ENCODE measurements at regions not wholly inside any gene's neighbourhood (a gene's known extent, or its start where the extent isn't known, plus 50 kb on each side); places are given as distances from the start of the nearest gene placed in this dataset.

DNA sequence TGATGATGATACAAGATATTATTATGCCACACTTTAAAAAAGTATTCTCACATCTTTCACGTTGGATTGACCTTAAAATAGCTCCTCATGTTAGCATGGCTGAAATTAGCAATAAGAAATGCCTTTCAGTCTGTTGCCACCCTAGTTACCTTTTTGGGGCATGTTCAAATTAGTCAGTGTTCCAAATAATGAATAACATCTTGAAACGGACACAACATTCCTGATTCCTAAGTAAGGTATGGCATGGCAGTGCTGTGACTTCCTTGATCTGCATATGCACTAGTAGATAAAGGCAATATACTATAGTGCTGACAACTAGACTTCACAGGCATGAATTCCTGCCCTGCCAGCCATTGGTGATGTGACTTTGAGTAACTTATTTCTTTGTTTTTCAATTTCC is 914.5 kb downstream of the METTL15 start:
- DNase-seq (ENCODE audit: low spot score): no peak
- no peak overlapping the region for H3K27ac Mint-ChIP-seq (ENCODE audit: unreplicated experiment)
- H3K4me3 Mint-ChIP-seq (ENCODE audit: unreplicated experiment): no peak overlapping the region
- TF ChIP-seq, protein P1, sequence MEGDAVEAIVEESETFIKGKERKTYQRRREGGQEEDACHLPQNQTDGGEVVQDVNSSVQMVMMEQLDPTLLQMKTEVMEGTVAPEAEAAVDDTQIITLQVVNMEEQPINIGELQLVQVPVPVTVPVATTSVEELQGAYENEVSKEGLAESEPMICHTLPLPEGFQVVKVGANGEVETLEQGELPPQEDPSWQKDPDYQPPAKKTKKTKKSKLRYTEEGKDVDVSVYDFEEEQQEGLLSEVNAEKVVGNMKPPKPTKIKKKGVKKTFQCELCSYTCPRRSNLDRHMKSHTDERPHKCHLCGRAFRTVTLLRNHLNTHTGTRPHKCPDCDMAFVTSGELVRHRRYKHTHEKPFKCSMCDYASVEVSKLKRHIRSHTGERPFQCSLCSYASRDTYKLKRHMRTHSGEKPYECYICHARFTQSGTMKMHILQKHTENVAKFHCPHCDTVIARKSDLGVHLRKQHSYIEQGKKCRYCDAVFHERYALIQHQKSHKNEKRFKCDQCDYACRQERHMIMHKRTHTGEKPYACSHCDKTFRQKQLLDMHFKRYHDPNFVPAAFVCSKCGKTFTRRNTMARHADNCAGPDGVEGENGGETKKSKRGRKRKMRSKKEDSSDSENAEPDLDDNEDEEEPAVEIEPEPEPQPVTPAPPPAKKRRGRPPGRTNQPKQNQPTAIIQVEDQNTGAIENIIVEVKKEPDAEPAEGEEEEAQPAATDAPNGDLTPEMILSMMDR (IDR thresholded peaks at IDR 0.05; ENCODE audit: unreplicated experiment): no peak
- H3K4me1 Mint-ChIP-seq (ENCODE audit: unreplicated experiment): peaks cover 18% of the 10 kb centered on the region
- H3K27me3 Mint-ChIP-seq (ENCODE audit: unreplicated experiment): no peaks in the 10 kb centered on the region
- no peaks in the 10 kb centered on the region for H3K36me3 Mint-ChIP-seq (ENCODE audit: low read depth, unreplicated experiment)
- H3K9me3 Mint-ChIP-seq (ENCODE audit: unreplicated experiment): no peaks in the 10 kb centered on the region

DNA sequence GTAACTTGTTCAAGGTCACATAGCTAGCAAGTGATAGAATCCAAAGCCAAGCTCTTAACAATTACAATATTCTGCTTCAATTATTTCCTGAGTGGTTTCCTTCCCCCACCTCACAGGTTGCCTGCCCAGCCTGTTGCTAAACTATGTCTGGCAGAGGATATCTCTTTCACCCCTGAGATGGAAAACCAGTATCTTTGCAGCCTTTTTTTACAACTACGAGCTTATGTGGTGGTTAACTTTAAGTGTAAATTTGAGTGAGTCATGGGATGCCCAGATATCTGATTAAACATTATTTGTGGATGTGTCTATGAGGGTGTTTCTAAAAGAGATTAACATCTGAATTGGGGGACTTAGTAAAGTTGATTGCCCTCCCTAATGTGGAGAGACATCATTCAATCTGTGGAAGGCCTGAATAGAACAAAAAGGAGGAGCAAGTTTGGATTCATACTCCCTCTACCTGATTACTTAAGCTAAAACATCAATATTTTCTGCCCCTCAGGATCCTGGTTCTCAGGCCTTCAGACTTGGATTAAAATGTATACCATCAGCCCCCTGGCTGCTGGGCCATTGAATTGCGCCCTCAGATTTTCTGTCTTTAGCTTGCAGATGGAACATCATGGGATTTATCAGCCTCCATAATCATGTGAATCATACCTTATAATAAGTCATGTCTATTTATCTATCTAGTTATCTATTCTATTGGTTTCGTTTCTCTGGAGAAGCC is 911.9 kb downstream of the METTL15 start:
- peak; percentile 17 for DNase-seq (ENCODE audit: low spot score)
- H3K9me3 Mint-ChIP-seq (ENCODE audit: unreplicated experiment): no peaks in the 10 kb centered on the region
- TF ChIP-seq, protein P1 (IDR thresholded peaks at IDR 0.05; ENCODE audit: unreplicated experiment): peak; percentile 78
- no peak overlapping the region for H3K4me3 Mint-ChIP-seq (ENCODE audit: unreplicated experiment)
- H3K36me3 Mint-ChIP-seq (ENCODE audit: low read depth, unreplicated experiment): no peaks in the 10 kb centered on the region
- H3K4me1 Mint-ChIP-seq (ENCODE audit: unreplicated experiment): peaks cover 18% of the 10 kb centered on the region
- no peak overlapping the region for H3K27ac Mint-ChIP-seq (ENCODE audit: unreplicated experiment)
- H3K27me3 Mint-ChIP-seq (ENCODE audit: unreplicated experiment): no peaks in the 10 kb centered on the region

DNA sequence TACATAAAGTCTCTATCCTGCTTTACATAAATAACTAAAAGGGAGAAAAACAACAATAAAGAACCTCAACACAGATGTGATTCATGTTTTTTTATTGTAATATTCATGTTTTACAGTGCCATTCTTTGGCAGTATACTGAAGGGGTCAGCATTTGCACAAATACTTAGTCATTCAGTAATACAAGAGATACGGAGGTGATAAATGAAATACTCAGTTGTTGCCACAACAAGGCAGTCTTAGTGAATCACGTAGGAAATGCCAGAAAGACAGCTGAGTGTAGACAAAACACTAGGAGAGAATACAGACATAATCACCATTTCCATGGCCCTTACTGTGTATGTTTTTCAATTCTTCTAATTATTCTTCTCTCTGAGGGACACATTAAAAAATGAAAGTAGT is 910.4 kb downstream of the METTL15 start:
- peaks cover 18% of the 10 kb centered on the region for H3K4me1 Mint-ChIP-seq (ENCODE audit: unreplicated experiment)
- no peaks in the 10 kb centered on the region for H3K9me3 Mint-ChIP-seq (ENCODE audit: unreplicated experiment)
- no peak for DNase-seq (ENCODE audit: low spot score)
- H3K27ac Mint-ChIP-seq (ENCODE audit: unreplicated experiment): peak overlapping the region; percentile 79
- TF ChIP-seq, protein P1 (IDR thresholded peaks at IDR 0.05; ENCODE audit: unreplicated experiment): no peak
- no peaks in the 10 kb centered on the region for H3K36me3 Mint-ChIP-seq (ENCODE audit: low read depth, unreplicated experiment)
- no peak overlapping the region for H3K4me3 Mint-ChIP-seq (ENCODE audit: unreplicated experiment)
- H3K27me3 Mint-ChIP-seq (ENCODE audit: unreplicated experiment): no peaks in the 10 kb centered on the region

DNA sequence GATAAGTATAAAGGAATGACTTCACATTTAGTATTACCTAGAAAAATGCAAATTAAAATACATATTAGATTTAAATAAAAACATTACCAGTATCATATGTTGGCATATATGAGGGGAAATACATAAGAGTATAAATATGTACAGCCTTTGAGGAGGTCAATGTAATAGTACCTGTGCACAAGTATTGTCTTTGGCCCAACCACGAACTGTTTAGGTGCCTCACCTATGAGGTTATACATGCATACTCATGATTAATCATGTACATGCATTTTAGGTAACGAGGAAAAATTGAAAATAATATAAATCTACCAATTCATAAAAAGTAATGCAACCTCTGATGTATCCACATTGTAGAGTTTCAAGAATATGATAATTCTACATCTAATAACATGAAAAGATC is 909.8 kb downstream of the METTL15 start:
- Mint-ChIP-seq H3K4me1 (ENCODE audit: unreplicated experiment) (peaks cover 18% of the 10 kb centered on the region), H3K27me3 (ENCODE audit: unreplicated experiment) (no peaks in the 10 kb centered on the region), H3K27ac (ENCODE audit: unreplicated experiment) (no peak overlapping the region), H3K9me3 (ENCODE audit: unreplicated experiment) (no peaks in the 10 kb centered on the region), H3K4me3 (ENCODE audit: unreplicated experiment) (no peak overlapping the region), H3K36me3 (ENCODE audit: low read depth, unreplicated experiment) (no peaks in the 10 kb centered on the region)
- no peak for DNase-seq (ENCODE audit: low spot score)
- TF ChIP-seq, protein P1 (IDR thresholded peaks at IDR 0.05; ENCODE audit: unreplicated experiment): no peak

DNA sequence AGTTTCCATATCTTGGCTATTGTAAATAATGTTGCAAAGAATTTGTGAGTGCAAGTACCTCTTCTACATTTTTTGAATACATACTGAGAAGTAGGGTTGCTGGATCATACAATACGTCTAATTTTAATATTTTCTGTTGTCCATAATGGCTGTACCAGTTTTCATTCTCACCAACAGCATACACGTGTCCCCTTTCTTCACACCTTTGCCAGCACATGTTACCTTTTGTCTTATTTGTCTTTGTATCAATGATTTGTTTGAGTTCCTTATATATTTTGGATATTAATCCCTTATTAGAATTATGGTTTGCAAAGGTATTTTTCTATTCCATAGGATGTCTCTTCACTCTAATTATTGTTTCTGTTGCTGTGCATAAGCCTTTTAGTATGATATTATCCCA is 904.3 kb downstream of the METTL15 start:
- Mint-ChIP-seq H3K4me3 (ENCODE audit: unreplicated experiment) (no peak overlapping the region), H3K27ac (ENCODE audit: unreplicated experiment) (no peak overlapping the region), H3K9me3 (ENCODE audit: unreplicated experiment) (no peaks in the 10 kb centered on the region), H3K27me3 (ENCODE audit: unreplicated experiment) (no peaks in the 10 kb centered on the region), H3K4me1 (ENCODE audit: unreplicated experiment) (no peaks in the 10 kb centered on the region), H3K36me3 (ENCODE audit: low read depth, unreplicated experiment) (no peaks in the 10 kb centered on the region)
- DNase-seq (ENCODE audit: low spot score): no peak
- TF ChIP-seq, protein P1 (IDR thresholded peaks at IDR 0.05; ENCODE audit: unreplicated experiment): no peak

Data from endothelial cell (in vitro differentiated cells).